Epithelial cell of proximal tubule (primary cell): ENCODE measurements at regions not wholly inside any gene's neighbourhood (a gene's known extent, or its start where the extent isn't known, plus 50 kb on each side); places are given as distances from the start of the nearest gene placed in this dataset.
A peak's percentile ranks its signal among the peaks of the same experiment; 100 is the strongest.
"Not testable (repeated sequence)": the region's sequence is repeated elsewhere in the genome, so short reads cannot be mapped to it uniquely, and the experiment has no call there.

Experiments
- DNase-seq: peaks from one replicate; pipeline ENCODE4 v3.0.0-alpha.2; 2011; ENCODE audit warnings: low read depth
- H3K4me3 ChIP-seq: 2 replicates; pipeline ENCODE4 v1.5.1; 2011; ENCODE audit warnings: low read depth, mild to moderate bottlenecking, low read length
- CTCF ChIP-seq: conservative IDR thresholded peaks from 2 replicates; pipeline ENCODE4 v1.5.1; 2012; ENCODE audit warnings: low read depth, mild to moderate bottlenecking, low read length

GRCh38 chr22:16911340-16911739 is 86.1 kb upstream of the XKR3 start:
- peak; percentile 40 for TF ChIP-seq CTCF
- not testable (repeated sequence) for H3K4me3 ChIP-seq, DNase-seq

GRCh38 chr22:16902051-16902450 is 76.8 kb upstream of the XKR3 start:
- H3K4me3 ChIP-seq, result not testable (repeated sequence)
- peak; percentile 43 for DNase-seq

GRCh38 chr22:16901579-16901978 is 76.4 kb upstream of the XKR3 start:
- not testable (repeated sequence) for H3K4me3 ChIP-seq
- peak; percentile 46 for DNase-seq

- DNase-seq, H3K4me3 ChIP-seq: not testable (repeated sequence)
Observed at GRCh38 chr22:16899358-16899757, 74.1 kb upstream of the XKR3 start.

GRCh38 chr22:16897365-16897764 is 72.2 kb upstream of the XKR3 start:
- DNase-seq, H3K4me3 ChIP-seq: not testable (repeated sequence)

GRCh38 chr22:16891892-16892291 is 66.7 kb upstream of the XKR3 start:
- H3K4me3 ChIP-seq, DNase-seq: not testable (repeated sequence)
- TF ChIP-seq CTCF, result peak; percentile 9

GRCh38 chr22:16876339-16876738 is 51.1 kb upstream of the XKR3 start:
- H3K4me3 ChIP-seq, result not testable (repeated sequence)

More at GRCh38 chr22:16876339-16876738, 51.1 kb upstream of the XKR3 start:
- not testable (repeated sequence) for DNase-seq
